GM12864 (cell line): ENCODE measurements at regions not wholly inside any gene's neighbourhood (a gene's known extent, or its start where the extent isn't known, plus 50 kb on each side); places are given as distances from the start of the nearest gene placed in this dataset.

Source experiments
- DNase-seq: peaks from one replicate; pipeline ENCODE4 v3.0.0-alpha.2; 2011; ENCODE audit warnings: low read depth
- H3K4me3 ChIP-seq: 2 replicates; pipeline ENCODE4 v1.5.1; 2011; ENCODE audit warnings: mild to moderate bottlenecking, low read depth, low read length, control low read depth
- TF ChIP-seq, protein P1 (sequence below): IDR thresholded peaks from 2 replicates; pipeline ENCODE4 v1.5.1; 2011; ENCODE audit warnings: low read depth, mild to moderate bottlenecking, moderate library complexity, low read length, control low read depth, inconsistent platforms; ENCODE audit errors: missing control alignments

DNA sequence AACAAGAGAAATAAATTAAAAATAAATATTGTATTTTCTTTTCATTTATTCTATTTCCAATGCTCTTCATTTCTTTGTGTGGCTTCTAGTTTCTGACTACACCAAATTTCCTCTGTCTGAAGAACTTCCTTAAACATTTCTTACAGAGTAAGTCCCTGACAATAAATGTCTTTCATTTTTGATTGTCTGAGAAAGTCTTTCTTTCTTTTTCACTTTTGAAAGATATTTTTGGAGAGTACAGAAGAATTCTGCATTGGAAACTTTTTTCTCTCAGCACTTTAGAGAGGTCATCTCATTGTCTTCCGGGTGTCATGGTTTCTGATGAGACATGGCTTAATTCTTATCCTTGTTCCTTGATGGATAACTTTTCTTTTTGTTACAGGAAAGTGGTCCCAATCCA is 119.6 kb downstream of the MOBP start:
- H3K4me3 ChIP-seq = no peak overlapping the region
- no peak for DNase-seq
- TF ChIP-seq, protein P1, sequence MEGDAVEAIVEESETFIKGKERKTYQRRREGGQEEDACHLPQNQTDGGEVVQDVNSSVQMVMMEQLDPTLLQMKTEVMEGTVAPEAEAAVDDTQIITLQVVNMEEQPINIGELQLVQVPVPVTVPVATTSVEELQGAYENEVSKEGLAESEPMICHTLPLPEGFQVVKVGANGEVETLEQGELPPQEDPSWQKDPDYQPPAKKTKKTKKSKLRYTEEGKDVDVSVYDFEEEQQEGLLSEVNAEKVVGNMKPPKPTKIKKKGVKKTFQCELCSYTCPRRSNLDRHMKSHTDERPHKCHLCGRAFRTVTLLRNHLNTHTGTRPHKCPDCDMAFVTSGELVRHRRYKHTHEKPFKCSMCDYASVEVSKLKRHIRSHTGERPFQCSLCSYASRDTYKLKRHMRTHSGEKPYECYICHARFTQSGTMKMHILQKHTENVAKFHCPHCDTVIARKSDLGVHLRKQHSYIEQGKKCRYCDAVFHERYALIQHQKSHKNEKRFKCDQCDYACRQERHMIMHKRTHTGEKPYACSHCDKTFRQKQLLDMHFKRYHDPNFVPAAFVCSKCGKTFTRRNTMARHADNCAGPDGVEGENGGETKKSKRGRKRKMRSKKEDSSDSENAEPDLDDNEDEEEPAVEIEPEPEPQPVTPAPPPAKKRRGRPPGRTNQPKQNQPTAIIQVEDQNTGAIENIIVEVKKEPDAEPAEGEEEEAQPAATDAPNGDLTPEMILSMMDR = no peak

DNA sequence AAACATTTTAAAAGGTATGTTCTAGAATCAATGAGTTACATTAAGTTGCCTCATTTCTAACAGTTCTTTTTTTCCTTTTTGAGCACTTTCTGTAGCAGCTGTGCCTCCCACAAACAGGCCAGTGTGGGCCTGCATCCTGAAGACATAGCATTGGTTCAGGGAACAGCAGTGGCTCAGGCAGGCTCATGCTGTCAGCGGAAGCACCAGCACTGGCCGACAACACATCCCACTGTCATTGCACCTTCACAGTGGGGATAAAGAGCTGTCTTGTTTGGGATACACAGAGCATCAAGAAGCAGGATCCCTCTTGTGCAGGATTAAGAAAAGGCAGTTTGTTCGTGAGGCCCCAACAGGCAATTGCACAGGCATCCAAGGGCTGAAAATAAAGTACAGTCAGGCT is 123.3 kb downstream of the MOBP start:
- TF ChIP-seq, protein P1 = no peak
- DNase-seq = no peak

DNA sequence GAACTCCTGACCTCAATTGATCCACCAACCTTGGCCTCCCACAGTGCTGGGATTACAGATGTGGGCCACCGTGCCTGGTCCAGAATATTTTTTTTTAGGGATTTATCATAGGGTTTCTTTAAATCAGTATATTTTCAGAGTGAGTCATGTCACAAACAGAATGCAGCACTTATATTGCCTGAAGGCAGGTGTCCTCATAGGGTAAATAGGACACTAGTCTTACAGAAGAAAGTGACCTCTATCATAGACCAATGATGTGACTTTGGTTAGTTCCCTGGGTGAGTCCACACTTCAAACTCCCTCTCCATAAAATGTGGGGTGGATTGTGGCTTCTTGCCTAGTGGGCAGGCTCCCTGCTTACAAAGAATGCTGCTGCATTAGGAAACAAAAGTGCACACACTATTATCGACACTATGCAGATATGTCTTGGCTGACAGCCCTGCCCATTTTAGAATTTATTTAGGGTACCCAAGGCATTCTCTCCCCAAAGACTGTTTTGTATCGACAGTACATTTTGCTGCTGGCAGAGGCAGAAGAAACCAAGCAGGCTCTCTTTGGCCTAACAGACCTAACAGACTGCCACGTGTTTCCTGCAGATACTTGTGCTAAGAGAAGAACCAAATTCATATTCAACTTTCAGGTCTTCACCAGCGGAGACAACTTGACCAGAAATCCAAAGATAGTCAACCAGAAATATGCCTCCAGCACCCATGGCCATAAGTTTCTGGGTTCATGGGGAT is 125.0 kb downstream of the MOBP start:
- DNase-seq = no peak
- TF ChIP-seq, protein P1 = no peak
- H3K4me3 ChIP-seq = no peak overlapping the region

More for the DNA sequence above, 123.3 kb downstream of the MOBP start:
- H3K4me3 ChIP-seq = no peak overlapping the region

DNA sequence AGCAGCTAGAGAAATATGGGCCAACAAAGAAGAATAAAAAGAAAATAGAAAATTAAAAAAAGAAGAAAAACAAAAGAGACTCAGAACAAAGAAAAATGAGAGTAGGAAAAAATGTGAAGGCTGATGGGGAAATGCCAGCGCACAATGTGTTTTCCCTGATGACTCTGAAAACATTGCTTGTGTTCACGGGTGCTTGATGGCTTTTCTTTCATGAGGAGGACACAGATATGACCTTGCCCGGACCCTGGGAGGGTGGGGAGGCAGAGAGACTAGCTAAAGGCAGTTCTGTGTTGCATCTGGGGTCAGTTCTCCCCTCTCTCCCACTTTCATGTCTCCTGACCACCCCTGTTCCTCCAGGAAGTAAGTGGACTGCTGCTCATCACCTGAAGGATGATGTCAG is 125.9 kb downstream of the MOBP start:
- no peak for DNase-seq
- TF ChIP-seq, protein P1 = no peak
- no peak overlapping the region for H3K4me3 ChIP-seq

DNA sequence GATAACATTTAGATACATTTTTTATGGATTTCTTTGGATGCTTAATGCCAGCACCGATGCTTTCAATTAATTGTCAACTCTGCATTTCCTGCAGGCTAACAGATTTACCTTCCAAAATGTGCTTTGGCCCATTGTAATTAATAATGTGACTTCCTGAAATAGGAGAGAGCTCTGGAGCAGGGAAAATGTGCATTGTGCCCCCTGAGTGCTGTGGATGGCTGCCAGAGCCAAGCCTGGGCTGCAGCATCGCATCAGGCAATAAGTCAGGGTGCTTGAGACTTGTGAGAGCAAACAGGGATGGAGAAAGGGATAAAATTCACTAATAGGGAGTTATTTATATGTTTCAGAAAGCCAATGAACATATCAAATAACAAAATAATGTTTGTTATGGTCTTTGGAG is 133.8 kb downstream of the MOBP start:
- DNase-seq = no peak
- no peak overlapping the region for H3K4me3 ChIP-seq
- TF ChIP-seq, protein P1 = no peak

DNA sequence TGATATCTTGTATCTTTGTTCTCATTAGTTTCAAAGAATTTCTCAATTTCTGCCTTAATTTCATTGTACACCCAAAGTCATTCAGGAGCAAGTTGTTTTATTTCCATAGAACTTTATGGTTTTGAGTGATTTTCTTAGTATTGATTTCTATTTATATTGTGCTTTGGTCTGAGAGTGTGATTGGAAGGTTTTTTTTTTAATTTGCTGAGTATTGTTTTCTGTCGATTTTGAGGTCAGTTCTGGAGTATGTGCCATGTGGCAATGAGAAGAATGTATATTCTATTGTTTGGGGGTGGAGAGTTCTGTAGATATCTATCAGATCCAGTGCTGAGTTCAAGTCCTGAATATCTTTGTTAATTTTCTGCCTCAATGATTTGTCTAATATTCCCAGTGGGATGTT is 138.4 kb downstream of the MOBP start:
- DNase-seq = no peak
- no peak overlapping the region for H3K4me3 ChIP-seq
- TF ChIP-seq, protein P1 = no peak

DNA sequence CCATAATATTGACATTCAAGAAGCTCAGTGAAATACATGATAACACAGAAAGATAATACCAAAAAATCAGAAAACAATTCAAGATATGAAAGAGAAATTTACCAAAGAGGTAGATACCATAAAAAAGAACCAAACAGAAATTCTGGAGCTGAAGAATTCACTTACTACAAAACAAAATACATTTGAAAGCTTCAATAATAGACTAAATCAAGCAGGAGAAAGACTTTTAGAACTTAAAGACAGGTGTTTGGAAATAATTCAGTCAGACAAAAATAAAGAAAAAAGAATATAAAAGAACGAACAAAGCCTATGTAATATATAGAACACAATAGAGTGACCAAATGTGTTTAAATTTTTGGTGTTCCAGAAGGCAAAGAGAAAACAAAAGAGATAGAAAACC is 158.7 kb downstream of the MOBP start:
- no peak overlapping the region for H3K4me3 ChIP-seq
- TF ChIP-seq, protein P1 = no peak
- no peak for DNase-seq
